AG10803 (cell line): ENCODE measurements at regions not wholly inside any gene's neighbourhood (a gene's known extent, or its start where the extent isn't known, plus 50 kb on each side); places are given as distances from the start of the nearest gene placed in this dataset.

Source experiments
- DNase-seq: peaks from one replicate; pipeline ENCODE4 v3.0.0; 2010; ENCODE audit warnings: low read depth
- H3K4me3 ChIP-seq: 2 replicates; pipeline ENCODE4 v1.5.1; 2011; ENCODE audit warnings: mild to moderate bottlenecking, low read length, control low read depth
- CTCF ChIP-seq: conservative IDR thresholded peaks from 2 replicates; pipeline ENCODE4 v1.5.1; 2011; ENCODE audit warnings: mild to moderate bottlenecking, low read length, control low read depth, inconsistent platforms

GRCh38 chr6:133594652-133595110, 294.2 kb upstream of the TCF21 start:
- no peak for TF ChIP-seq CTCF
- no peak overlapping the region for H3K4me3 ChIP-seq
- DNase-seq, result no peak

- DNase-seq, result peak; percentile 82
- no peak for TF ChIP-seq CTCF
- no peak overlapping the region for H3K4me3 ChIP-seq
These were observed 293.7 kb upstream of the TCF21 start for GRCh38 chr6:133595111-133595761.

GRCh38 chr6:133606852-133607251, 282.1 kb upstream of the TCF21 start:
- H3K4me3 ChIP-seq, result no peak overlapping the region
- DNase-seq, result no peak
- no peak for TF ChIP-seq CTCF

GRCh38 chr6:133608620-133609019, 280.3 kb upstream of the TCF21 start:
- no peak for TF ChIP-seq CTCF
- no peak overlapping the region for H3K4me3 ChIP-seq
- no peak for DNase-seq

GRCh38 chr6:133609415-133610226, 279.3 kb upstream of the TCF21 start:
- no peak overlapping the region for H3K4me3 ChIP-seq
- TF ChIP-seq CTCF, result no peak
- DNase-seq, result peak; percentile 99

GRCh38 chr6:133610227-133610840, 278.6 kb upstream of the TCF21 start:
- H3K4me3 ChIP-seq, result no peak overlapping the region
- no peak for TF ChIP-seq CTCF
- DNase-seq, result peak; percentile 30
